ENCODE measurements at regions not wholly inside any gene's neighbourhood (a gene's known extent, or its start where the extent isn't known, plus 50 kb on each side); places are given as distances from the start of the nearest gene placed in this dataset.
"Not testable (repeated sequence)": the region's sequence is repeated elsewhere in the genome, so short reads cannot be mapped to it uniquely, and the experiment has no call there.

- no peak for DNase-seq
Measured at GRCh38 chr17:13442361-13442760, 159.4 kb downstream of the HS3ST3A1 start.

- no peak for DNase-seq
Measured at GRCh38 chr17:13441873-13442272, 159.9 kb downstream of the HS3ST3A1 start.

- DNase-seq: no peak
Measured at GRCh38 chr17:13437966-13438779, 163.6 kb downstream of the HS3ST3A1 start.

- no peak for DNase-seq
Measured at GRCh38 chr17:13435230-13435629, 166.5 kb downstream of the HS3ST3A1 start.

- no peak for DNase-seq
Measured at GRCh38 chr17:13429201-13429600, 172.5 kb downstream of the HS3ST3A1 start.

- no peak for DNase-seq
Measured at GRCh38 chr17:13428611-13429042, 173.1 kb downstream of the HS3ST3A1 start.

- no peak for DNase-seq
Measured at GRCh38 chr17:13426991-13427390, 174.7 kb downstream of the HS3ST3A1 start.

GRCh38 chr17:13425390-13425789 lies 176.3 kb downstream of the HS3ST3A1 start:
- no peak for DNase-seq

GRCh38 chr17:13421581-13422130 lies 180.1 kb downstream of the HS3ST3A1 start:
- no peak for DNase-seq

- DNase-seq: peak; percentile 81
Measured at GRCh38 chr17:13420878-13421277, 180.9 kb downstream of the HS3ST3A1 start.

- peak; percentile 55 for DNase-seq
Measured at GRCh38 chr17:13420418-13420826, 181.3 kb downstream of the HS3ST3A1 start.

GRCh38 chr17:13419676-13420075 lies 182.1 kb downstream of the HS3ST3A1 start:
- peak; percentile 75 for DNase-seq

- DNase-seq: no peak
Measured at GRCh38 chr17:13418891-13419290, 182.8 kb downstream of the HS3ST3A1 start.

GRCh38 chr17:13417381-13417950 lies 184.3 kb downstream of the HS3ST3A1 start:
- no peak for DNase-seq

- DNase-seq: no peak
Measured at GRCh38 chr17:13416748-13417363, 184.9 kb downstream of the HS3ST3A1 start.

- DNase-seq: no peak
Measured at GRCh38 chr17:13415871-13416416, 185.8 kb downstream of the HS3ST3A1 start.

- DNase-seq: not testable (repeated sequence)
Measured at GRCh38 chr17:13415200-13415599, 186.5 kb downstream of the HS3ST3A1 start.

GRCh38 chr17:13413001-13413400 lies 188.7 kb downstream of the HS3ST3A1 start:
- no peak for DNase-seq

- DNase-seq: no peak
Measured at GRCh38 chr17:13410874-13411273, 190.9 kb downstream of the HS3ST3A1 start.

- no peak for DNase-seq
Measured at GRCh38 chr17:13410214-13410613, 191.5 kb downstream of the HS3ST3A1 start.

- no peak for DNase-seq
Measured at GRCh38 chr17:13409455-13409854, 192.3 kb downstream of the HS3ST3A1 start.

GRCh38 chr17:13407381-13407780 lies 194.3 kb downstream of the HS3ST3A1 start:
- DNase-seq: no peak

GRCh38 chr17:13405807-13406206 lies 195.9 kb downstream of the HS3ST3A1 start:
- no peak for DNase-seq
